NCI-H2107 treated with DMSO at 0.1 percent for 48 hours (cell line): ENCODE measurements at regions not wholly inside any gene's neighbourhood (a gene's known extent, or its start where the extent isn't known, plus 50 kb on each side); places are given as distances from the start of the nearest gene placed in this dataset.

Source experiments
- DNase-seq: peaks from one replicate; lab custom pipeline; 2025; ENCODE audit not compliant: unreplicated experiment; lab: John Stamatoyannopoulos, UW

DNA sequence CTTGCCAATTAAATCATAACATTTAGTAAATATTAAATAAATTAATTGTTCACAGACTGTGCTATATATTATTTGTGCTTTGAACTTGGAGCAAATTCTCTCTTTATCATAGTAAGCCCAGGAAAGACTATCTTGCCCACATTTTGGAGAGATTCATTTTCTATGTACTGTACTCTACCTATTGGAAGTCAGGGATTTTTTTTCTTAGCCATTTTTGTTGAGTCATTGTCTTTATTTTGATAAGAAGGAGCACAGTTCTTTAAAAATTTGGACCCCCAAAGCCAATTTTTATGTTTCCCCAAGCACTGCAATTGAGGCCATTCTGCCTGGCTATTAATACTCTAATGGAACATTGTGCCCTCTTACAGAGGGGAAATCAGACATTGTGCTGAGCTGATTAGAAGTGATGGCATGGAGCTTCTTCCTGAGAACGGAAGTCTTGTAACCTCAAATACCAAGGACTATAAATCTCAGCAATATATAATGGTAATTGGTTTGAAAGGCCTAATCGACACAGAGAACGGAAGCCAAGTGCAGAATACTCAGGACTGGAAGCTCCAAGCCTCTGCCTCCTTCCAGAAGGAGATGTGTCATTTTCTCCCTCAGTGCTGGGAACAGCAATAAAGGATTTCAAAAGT lies 188.8 kb upstream of the PAPPA start:
- DNase-seq: no peak

DNA sequence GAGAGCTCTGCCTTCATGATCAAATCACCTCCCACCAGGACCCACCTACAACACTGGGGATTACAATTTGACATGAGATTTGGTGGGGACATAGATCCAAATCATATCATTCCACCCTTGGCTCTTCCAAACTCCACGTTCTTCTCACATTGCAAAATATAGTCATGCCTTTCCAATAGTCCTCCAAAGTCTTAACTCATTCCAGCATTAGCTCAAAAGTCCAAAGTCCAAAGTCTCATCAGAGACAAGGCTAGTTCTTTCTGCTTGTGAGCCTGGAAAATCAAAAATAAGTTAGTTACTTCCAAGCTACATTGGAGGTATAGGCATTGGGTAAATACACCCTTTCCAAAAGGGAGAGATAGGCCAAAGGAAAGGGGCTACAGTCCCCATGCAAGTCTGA lies 186.9 kb upstream of the PAPPA start:
- DNase-seq: no peak

DNA sequence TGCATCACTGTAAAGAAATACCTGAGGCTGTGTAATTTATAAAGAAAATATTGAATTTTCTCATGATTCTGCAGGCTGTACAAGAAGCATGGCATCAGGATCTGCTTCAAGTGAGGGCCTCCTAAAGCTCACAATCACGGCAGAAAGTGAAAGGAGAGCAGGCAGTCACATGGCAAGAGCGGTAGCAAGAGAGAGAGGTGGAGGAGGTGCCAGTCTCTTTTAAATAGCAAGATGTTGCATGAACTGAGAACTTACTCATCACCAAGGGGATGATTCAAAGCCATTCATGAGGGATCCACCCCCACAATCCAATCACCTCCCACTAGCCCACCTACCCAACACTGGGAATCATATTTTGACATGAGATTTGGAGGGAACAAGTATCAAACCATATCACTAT lies 184.5 kb upstream of the PAPPA start:
- DNase-seq: no peak

DNA sequence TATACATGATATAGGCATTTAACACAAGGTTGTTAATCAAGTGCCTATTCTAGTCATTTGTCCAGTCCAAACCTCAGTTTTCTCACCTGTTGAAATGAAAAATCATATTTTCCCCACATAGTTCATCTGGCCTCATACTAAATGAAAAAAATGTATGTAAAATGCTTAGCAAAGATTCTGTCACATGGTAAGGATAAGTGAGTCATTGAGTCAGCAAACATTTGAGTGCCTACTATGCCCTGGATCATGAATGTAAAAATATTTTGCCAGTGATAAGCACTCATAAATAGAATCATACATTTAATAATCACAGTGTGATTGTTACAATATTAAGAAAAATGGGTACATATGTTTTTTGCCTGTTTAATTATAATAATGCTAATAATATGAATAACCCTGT lies 181.2 kb upstream of the PAPPA start:
- no peak for DNase-seq

DNA sequence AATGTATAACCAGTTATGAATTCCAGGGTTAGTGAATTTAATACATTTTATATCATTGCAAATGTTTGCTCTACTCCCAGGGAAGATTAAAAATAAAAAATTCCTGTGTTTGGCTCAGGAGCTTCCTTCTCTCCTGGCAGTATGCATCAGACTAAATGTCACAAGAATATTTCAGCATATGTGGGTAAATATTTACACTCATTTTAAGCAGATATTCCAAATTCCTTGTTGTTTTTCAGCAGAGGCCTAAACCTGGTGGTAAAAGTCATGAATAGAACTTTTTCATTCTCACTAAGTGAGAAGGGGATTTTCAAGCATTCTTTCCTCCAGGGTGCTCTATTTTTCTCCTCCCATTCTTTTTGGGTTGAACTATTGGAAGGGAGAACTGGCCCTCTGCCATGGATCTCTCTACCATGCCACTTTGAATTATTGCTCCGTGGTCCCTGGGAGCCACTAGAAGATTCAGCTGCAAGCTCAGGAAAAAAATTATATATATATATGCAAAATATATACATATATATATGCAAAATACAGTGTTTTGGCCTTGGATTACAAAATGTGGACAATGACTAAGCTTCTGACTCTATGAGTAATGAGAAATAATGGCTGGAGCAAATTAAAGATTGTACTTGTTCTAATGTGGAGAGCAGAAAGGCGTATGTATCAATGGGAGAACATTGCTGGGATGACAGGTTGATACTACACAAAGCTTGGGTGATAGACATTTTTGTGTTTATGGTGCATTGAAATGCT lies 180.6 kb upstream of the PAPPA start:
- DNase-seq: no peak

DNA sequence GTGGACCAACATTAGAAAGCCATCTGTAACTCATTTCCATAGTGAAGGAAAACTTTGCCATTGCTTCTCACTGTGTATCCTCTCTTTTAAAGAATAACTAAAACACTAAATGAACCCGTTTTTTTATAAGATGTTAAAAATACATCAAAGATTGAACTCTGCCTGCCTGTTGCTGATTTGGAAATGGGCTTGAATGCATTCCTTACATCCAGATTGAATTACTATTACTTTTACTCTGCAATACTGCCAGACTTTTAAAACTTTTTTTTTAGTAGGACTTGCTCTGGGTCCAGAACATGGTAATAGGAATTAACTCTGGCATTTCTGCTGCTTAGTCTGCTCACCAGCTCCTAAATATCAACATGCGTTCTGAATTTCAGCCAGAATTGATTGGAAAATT lies 176.8 kb upstream of the PAPPA start:
- no peak for DNase-seq

DNA sequence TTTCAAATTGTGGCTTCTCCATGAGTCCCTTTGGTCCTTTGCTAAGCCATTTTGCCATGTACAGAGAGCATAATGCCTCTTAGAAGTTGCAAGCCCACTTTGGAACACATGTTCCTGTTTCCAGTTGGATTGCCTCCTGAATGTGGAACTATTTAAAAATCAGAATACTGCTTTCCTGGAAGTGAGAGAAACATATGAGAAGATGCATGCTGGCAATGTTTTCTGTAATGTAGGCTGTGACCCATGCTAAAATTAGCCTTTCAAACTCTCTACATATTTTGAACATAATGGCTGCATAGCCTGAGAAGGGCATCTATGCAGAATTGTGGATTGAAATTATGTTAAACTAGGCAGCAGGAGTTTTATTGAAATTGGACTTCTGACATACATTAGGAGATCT lies 175.5 kb upstream of the PAPPA start:
- DNase-seq: no peak

DNA sequence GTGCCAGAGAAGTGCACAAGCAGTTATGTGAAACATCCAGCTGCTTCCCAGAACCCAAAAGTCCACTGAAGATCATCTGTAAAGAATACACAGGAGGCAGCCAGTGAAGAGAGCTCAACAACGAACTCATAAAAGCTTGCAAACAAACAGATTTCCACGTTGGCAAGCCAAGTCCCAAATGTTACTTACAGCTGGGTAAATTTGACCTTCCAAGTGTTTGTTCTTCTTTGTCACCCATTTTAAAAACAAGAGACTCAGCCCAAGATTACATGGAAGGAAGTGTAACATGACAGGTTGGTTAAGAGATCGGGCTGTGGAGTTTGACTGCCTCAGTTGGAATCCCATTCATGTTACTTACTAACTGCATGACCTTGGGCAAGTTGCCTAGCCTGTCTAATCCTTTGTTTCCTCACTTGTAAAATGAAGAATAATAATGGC lies 174.9 kb upstream of the PAPPA start:
- DNase-seq: no peak

DNA sequence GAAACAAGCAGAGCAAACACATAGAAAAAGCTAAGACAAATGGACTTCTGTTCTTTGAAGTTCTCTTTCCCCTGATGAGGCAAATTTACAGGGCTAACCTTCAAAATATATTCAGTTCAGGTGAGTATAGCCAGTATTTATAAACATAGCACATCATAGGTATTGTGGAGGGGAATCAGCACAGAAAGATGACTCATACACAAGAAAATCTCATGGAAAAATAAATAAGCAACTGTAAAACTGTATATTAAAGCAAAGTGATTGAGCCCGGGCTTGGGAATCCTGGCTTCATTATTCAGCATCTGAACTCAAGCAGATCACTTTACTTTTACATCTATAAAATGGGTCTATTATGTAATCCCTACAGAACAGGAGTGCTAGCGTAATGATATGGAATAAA lies 173.5 kb upstream of the PAPPA start:
- DNase-seq: no peak

DNA sequence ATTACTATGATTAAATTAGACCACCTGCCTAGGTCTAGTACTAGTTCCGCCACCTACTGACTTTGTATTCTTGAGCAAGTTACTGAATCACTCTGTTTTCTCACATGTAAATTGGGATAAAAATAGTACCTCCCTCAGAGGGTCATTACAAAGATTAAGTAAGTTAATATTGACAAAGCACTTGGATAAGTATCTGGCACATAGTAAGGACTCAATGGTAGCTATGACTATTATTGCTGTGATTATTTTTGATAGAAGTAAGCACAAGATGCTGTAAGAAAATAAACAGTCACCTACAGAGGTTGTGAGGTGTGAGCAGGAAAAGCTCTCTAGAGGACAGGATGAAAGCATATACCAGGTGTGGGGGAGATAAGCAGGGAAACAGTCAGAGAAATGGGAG lies 173.1 kb upstream of the PAPPA start:
- no peak for DNase-seq

DNA sequence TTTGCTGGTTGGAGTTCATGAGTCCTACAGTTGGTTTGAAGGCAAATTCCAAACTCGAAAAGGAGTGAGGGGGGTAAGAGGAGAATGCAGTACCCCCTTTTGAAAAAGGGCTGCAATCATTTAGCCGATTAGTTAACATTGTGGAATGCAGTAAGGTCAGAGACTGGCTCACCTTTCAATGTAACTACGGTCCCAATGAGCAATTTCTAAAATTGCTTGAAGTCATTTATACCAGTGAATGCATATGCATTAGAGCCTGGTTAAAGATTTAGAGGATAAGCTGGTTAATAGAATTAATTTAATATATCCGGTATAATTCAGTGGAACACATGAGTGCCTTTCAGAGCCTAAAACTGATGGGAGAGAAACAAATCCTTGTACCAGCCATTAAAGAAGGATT lies 172.6 kb upstream of the PAPPA start:
- no peak for DNase-seq

DNA sequence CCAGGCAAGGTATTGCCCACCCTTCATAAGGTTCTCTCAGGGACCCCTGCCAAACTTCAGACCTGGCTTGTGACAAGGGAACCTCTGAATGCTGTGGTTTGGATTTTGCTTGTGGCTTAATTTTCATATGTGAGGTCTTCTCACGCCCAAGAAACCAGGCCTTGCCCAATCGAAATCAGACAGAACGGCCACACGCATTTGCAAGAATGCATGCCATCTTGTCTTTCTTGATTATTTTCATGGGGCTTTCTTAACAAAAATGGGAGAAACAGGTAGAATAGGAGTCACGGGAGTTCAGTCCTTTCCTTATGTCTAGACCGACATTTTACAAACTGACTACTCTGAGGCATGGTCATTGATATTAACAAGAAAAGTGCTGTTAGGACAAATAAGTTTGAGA lies 170.2 kb upstream of the PAPPA start:
- no peak for DNase-seq

DNA sequence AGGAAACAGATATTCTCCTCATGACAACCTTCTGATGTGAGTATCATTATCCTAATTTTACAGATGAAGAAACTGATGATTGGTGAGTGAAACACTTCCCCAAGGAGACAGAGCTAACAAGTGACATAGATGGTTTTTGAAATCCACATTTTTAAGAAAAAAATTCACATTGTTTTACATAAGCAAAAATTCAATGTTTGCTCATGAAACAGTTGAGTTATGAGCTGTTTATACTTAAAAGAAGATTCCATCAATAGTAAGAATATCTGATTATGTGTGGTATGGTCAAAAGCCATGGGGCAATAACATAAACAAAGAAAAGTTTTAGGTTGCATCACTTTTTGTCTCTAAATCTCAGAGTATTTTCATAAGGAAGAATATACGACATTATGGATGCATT lies 167.9 kb upstream of the PAPPA start:
- DNase-seq: no peak

DNA sequence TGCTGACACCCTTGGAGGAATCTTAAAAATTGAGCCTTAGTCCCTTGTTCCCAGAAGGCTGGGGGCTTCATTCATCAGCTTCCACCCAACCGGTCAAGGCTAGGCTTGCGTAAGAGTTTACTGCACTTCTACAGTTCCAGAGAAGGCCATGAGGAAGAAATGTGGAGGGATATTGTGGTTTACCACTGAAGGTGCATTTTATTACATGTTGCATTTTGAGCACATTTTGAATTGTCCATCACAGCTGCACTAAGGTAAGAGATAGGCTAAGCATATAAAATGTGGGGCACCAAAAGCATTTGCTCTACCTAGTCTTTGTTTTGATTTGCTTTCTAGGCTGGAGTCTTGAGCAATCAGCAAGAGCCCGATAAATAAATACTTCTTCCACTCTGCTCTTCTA lies 167.1 kb upstream of the PAPPA start:
- no peak for DNase-seq

DNA sequence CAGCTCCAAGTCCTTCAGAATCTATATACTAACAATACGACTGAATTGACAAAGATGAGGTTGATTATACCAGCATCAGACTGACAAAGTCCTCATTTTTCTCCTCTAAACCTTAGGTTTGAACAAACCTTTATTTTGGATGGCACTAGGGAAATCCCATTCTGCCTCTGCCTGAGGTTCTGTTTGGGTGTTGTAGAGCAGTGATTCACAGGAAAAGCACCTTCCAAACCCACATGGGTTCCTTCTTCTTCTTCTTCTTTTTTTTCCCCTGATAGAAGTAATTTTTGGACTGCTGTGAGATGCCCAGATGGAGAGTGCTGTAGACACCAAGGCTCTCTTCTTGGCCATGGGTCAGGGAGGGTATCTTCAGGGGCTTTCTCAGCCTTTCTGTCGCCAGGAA lies 164.9 kb upstream of the PAPPA start:
- DNase-seq: no peak

DNA sequence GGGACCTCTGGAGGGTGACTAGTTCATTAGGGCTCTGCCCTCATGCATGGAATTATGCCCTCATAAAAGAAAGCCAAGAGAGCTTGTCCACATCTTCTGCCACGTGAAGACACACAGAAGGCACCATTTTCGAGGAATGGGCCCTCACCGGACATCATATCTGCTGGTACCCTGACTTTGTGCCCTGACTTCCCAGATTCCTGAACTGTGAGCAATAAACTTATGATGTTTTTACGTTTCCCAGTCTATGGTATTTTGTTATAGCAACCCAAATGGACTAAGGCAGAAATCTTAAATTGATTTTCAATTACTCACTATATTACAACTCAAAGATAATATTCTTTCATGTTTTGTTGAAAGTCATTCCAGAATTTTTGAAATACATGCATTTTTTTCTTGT lies 163.8 kb upstream of the PAPPA start:
- no peak for DNase-seq

DNA sequence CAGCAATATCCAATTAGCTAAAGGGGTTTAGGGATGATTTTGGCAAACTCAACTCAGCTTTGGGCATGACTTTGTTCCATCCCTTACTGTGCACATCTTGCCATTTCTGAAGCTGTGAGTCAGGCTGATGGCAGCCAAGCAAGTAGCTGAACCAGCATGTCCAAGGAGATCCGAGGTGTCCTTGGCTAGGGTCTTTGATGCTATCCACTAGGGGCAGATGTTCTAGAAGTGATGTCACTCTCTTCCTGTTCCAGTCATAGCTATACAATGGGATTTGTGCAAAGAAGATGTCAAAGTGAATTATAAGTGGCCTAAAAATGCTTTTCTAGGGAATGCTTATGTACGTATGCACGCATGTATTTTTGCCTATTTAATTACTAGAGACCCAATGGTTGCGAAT lies 160.8 kb upstream of the PAPPA start:
- DNase-seq: no peak

DNA sequence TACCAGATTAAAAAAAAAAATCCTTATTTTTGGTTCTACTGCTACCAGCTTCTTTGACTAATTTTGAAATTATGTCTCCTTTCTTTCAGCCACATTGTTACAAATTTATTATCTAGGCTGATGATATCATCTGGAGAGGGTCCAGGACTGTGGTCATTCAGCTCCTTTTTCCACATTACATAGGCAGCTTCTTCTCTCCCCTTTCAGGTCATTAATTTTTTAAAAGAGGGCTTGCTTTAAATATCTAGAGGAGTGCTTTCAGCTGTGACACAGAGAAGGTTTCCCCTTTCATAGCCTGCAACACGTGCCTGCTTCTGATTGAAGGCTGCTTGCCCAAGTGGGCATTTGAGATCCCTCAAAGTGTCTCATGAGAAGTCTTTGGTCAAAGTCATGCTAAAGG lies 155.7 kb upstream of the PAPPA start:
- DNase-seq: no peak

DNA sequence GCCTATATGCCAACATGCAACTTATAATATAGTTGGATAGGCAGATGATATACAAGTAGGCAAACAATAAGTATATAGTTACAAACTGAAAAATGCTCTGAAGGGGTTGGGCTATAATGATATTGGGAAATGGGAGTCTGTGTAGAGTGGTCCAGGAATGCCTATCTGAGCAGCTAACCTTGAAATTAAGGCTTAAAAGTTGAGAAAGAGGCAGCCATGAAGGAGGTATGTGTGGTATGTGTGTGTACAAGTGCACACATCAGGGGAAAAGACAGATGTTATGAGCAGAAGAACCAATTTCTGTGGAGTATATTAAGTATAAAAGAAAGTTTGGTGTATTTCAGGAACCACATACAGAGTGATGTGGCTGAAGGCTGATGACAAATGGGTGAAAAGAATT lies 154.9 kb upstream of the PAPPA start:
- DNase-seq: no peak

DNA sequence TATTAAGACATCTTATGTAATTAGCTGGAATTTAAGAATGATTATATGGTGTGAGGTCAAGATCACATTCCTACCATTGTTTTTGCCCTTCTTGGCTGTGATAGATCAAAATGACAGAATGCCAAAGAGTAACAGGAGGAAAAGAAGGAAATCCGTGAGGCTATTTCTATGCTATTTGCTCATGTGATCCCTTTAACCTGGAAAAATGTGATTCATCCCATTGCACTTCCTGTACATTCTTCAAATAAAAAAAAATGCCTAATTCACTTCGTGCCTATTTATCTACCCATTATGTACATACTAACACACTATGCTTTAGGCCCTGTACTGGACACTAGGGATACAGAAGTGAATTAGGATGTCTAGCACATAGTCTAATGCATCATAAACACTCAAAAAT lies 154.1 kb upstream of the PAPPA start:
- no peak for DNase-seq

DNA sequence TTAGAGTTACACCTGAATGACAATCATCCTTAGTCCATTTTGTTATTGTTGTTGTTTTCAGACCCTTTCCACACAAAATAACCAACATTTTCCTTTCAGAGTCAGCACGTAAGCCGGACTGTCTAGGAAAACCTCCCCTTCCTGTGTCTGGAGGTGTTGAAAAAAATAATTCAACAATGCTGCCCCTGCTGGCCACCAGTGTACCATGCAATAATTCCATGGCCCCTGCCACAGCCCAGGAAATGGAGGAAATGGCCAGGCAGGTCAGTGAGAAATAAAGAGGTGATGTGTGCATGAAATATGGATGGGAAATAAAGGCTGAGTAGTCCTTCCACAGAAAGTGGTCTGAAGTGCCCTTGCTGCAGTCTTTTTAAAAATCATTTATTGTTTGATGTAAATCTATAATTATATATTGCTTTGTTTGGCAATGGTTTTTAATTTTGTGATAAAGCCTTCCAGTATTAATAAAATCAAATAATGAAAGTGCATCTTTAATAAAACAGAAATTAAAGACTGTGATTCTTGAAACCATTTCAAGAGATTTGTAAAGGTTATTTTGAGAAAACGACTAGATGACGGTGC lies 152.8 kb upstream of the PAPPA start:
- DNase-seq: no peak

DNA sequence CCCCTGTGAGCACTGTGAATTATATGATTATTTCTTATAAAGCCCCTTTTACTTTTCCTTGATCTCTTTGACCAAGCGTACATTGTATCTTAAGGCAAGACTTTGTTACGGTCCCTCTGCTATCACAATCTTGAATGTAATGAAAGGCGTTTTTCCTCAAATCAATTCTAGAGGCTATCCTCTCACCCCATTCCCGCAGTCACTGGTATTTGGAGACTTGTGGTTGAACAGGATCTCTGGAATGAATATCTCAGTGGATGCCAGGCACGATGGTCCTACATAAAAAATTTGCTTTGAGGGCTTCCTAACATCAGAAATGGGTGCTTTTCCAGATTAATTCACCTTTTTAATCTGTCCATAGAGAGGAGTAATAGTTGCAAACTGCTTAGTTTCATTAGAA lies 151.4 kb upstream of the PAPPA start:
- no peak for DNase-seq

DNA sequence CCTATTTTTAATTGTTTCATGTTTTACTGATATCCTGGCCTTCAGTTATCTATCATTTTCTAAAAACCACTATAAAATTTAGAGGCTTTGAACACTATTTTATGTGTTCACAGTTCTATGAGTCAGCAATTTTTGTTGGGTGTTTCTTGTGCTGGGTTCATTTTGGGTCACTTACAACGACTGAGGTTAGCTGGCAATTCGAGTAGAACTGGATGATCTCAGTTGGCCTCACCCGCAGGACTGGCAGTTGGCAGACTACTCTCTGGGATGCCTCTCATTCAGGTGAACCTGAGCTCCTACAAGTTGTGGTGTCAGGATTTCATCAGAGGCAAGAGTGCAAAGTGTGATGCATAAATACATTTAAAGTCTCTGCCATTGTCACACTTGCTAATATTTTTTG lies 151.0 kb upstream of the PAPPA start:
- no peak for DNase-seq
